Hippocampal formation (tissue), 2 donors: ENCODE measurements at regions not wholly inside any gene's neighbourhood (a gene's known extent, or its start where the extent isn't known, plus 50 kb on each side); places are given as distances from the start of the nearest gene placed in this dataset.

Experiments used
- DNase-seq, 2 donors: peaks; one replicate each; lab custom pipeline; 2025; lab: John Stamatoyannopoulos, UW

GRCh38 chr17:56737421-56738161 is 96.1 kb downstream of the C17orf67 start:
- DNase-seq, result no peak

DNA sequence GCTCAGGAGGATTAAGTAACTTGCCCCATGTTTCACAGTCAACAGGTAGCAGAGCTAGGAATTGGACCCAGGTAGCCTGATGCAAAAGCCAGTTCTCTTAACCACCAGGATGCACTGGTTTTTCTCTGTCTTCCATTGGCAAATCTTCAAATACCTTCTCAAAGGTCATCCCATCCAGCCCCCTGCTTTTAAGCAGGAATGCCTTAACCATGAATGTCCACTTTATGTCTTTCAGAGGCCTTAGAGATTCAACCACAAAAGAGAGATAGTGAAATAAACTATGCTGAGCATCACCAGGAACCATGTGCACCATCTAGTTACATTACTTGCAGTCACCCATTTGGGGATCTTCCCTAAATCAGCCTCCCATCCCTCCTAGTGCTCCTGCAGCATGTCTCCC is 94.3 kb downstream of the C17orf67 start:
- no peak for DNase-seq

DNA sequence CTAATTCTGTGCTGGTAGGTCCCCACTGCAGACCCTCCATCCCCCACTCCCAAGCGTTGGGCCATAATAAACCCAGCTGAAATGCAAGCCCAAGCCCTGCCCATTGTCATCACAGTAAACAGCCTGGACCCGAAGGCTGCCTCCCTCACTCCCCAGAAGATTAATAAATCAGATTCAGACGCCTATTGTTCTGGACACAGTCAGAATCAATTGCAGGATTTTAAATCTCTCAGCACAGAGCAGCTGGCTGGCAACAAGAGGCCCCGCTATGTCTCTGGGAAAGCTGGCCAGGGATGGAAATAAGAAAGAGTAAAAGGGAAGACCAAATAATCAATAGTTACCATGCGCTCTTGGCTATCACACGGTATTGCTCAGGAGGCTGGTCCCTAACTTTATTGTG is 93.9 kb downstream of the C17orf67 start:
- DNase-seq, result no peak

GRCh38 chr17:56740481-56740880 is 93.2 kb downstream of the C17orf67 start:
- DNase-seq, result no peak
